BJ (cell line): ENCODE measurements at regions not wholly inside any gene's neighbourhood (a gene's known extent, or its start where the extent isn't known, plus 50 kb on each side); places are given as distances from the start of the nearest gene placed in this dataset.

Experiments
- CTCF ChIA-PET: fragments of 350-600 bp; formaldehyde crosslinking; extraction: SDS; loops from one replicate; lab custom pipeline; 2021; ENCODE audit warnings: antibody characterized with exemption, inconsistent platforms; lab: Yijun Ruan, JAX
- POLR2A ChIA-PET: fragments of 300-600 bp; sonication (Branson Sonifier 250); formaldehyde crosslinking; extraction: SDS; loops from one replicate; lab custom pipeline; 2021; ENCODE audit warnings: antibody characterized with exemption; lab: Charles Lee
- DNase-seq: peaks from one replicate; pipeline ENCODE4 v3.0.0-alpha.2; 2011; ENCODE audit warnings: low read depth
- H3K27me3 ChIP-seq: 2 replicates; pipeline ENCODE4 v1.6.0; 2011; ENCODE audit warnings: low read length; ENCODE audit not compliant: control insufficient read depth, insufficient read depth
- H3K36me3 ChIP-seq: 2 replicates; pipeline ENCODE4 v1.5.1; 2011; ENCODE audit warnings: low read length; ENCODE audit not compliant: control insufficient read depth, insufficient read depth
- H3K4me3 ChIP-seq: 2 replicates; pipeline ENCODE4 v1.5.1; 2011; ENCODE audit warnings: low read depth, mild to moderate bottlenecking, control low read depth, low read length
- TF ChIP-seq, protein P1 (sequence below): IDR thresholded peaks from 2 replicates; pipeline ENCODE4 v1.5.1; 2011; ENCODE audit warnings: low read depth, mild to moderate bottlenecking, control low read depth, inconsistent platforms, low read length, moderate library complexity; ENCODE audit not compliant: insufficient read depth

DNA sequence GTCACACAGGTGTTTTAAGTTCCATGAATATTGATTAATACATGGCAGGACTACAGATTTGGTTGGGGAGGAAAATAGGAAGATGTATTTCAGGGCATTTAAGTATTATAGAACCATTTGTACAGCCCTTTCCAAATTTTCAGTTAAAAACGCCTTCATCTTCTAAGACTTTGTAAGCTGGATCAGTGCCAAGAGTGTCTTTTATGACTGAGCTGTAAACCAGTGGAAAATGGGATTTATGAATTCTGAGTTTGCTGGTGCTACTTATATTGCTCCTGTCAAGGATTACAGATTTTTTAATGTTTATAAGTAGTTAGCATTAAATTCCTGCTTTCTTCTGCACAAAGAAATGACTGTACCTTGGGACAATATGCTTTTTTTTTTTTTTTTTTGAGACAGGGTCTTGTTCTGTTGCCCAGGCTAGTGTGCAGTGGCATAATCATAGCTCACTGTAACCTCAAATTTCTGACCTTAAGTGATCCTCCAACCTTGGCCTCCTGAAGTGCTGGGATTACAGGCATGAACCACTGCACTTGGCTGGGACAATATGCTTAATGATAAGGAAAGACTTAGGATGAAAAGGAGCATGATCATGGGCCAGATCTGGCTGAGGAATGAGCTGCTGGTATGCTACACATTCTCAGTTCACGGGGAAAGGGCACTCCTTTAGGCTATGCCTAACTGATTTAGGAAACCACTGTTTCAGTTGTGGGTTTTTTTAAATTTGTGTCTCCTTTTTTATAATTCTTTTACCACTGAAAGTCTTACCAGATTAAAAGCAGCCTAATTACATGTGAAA is 113.6 kb upstream of the MTNR1B start:
- no peaks in the 10 kb centered on the region for H3K27me3 ChIP-seq
- TF ChIP-seq, protein P1, sequence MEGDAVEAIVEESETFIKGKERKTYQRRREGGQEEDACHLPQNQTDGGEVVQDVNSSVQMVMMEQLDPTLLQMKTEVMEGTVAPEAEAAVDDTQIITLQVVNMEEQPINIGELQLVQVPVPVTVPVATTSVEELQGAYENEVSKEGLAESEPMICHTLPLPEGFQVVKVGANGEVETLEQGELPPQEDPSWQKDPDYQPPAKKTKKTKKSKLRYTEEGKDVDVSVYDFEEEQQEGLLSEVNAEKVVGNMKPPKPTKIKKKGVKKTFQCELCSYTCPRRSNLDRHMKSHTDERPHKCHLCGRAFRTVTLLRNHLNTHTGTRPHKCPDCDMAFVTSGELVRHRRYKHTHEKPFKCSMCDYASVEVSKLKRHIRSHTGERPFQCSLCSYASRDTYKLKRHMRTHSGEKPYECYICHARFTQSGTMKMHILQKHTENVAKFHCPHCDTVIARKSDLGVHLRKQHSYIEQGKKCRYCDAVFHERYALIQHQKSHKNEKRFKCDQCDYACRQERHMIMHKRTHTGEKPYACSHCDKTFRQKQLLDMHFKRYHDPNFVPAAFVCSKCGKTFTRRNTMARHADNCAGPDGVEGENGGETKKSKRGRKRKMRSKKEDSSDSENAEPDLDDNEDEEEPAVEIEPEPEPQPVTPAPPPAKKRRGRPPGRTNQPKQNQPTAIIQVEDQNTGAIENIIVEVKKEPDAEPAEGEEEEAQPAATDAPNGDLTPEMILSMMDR = no peak
- no peak for DNase-seq
- H3K36me3 ChIP-seq = no peaks in the 10 kb centered on the region
- CTCF ChIA-PET = interaction anchor here (0.6 to 1.4 kb wide), 2 partner anchors 31 to 446 kb away, joined by 3 read pairs; no protein-coding TSS in a partner anchor
- H3K4me3 ChIP-seq = no peak overlapping the region
- POLR2A ChIA-PET = no interaction called here

DNA sequence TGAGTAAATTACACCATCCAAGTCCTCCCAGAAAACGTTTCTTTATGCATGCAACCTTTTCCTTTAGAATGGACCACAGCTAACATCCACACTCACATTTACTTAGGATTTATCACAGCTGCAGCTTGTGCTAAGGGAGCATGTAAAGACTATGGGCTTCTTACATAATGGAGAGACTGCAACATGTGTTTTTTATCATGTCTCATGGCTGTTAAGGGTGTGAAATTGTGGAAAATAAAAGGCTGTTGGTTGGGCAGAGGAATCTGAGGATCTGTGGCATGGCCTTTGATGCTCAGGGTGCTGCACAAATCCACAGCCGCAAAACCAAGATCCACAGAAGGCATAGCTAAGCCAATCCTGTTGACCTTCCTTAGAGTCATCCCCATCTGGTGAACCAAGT is 112.0 kb upstream of the MTNR1B start:
- CTCF ChIA-PET = no interaction called here
- TF ChIP-seq, protein P1 = no peak
- no peak overlapping the region for H3K4me3 ChIP-seq
- H3K27me3 ChIP-seq = no peaks in the 10 kb centered on the region
- POLR2A ChIA-PET = no interaction called here
- H3K36me3 ChIP-seq = no peaks in the 10 kb centered on the region
- no peak for DNase-seq

DNA sequence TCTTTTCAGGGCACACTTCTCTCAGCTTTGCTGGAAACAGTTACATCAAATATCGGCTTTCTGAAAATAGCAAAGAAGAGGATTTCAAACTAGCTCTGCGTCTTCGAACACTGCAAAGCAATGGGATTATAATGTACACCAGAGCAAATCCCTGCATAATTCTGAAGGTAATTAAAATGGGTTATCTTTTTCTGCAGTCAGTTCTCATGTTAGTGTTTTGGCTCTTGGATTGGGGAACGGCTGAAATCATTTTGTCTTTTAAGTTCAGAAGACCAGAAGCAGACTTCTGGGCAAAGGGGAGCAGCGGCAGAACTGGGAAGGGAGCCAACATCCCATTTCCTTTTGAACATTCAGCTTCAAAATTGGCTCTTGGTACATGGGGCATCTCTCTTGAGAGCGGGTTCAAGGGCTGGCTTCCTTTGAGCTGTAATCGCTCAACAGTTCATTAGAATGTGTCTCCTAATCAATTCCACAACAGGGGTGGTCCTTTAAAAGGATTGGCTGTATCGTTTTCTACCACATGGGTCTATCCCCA is 110.2 kb upstream of the MTNR1B start:
- no peaks in the 10 kb centered on the region for H3K27me3 ChIP-seq
- TF ChIP-seq, protein P1 = no peak
- POLR2A ChIA-PET = no interaction called here
- CTCF ChIA-PET = interaction anchor here (1.0 kb wide), 1 partner anchor 475 kb away, joined by 3 read pairs; no protein-coding TSS in a partner anchor
- H3K4me3 ChIP-seq = no peak overlapping the region
- no peak for DNase-seq
- H3K36me3 ChIP-seq = no peaks in the 10 kb centered on the region

DNA sequence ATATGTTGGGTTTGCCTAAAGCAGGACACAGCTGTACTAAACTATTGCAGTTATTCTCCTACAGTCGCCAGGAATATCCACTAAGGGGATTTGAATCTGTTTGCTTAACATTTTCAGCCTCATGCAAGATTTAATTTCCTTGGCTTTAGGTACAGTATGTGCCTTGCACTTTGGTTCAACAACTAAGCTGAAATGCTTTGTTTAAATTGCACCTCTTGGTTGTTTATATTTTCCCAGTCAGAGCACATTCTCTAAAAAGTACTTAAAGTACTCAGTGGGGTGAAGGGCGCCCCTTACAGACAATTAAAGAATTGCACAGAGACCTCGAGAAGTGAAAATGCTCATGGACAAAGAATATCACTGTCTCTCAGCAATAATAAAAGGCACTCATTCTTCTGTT is 107.8 kb upstream of the MTNR1B start:
- H3K27me3 ChIP-seq = no peaks in the 10 kb centered on the region
- CTCF ChIA-PET = no interaction called here

DNA sequence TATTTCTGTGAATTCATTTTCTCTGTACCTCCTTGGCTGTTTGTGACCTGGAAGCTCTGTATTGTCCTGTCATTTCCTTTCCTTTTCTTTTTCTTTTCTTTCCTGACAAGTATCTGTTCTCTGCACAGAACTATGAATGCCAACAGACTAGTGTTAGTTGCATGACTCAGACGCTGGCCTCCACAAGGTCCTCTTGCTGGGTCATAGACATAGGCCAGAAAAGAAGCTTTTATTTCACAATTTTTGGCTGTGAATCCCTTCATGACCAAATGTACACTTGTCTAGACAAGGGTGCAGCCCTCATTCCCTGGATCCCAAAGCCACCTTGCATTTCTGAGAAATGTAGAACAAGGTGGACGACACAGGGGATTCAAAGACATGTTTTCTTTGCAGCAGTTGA is 104.1 kb upstream of the MTNR1B start:
- ChIA-PET CTCF (no interaction called here), POLR2A (no interaction called here)
- no peak overlapping the region for H3K4me3 ChIP-seq
- TF ChIP-seq, protein P1 = no peak
- no peaks in the 10 kb centered on the region for H3K27me3 ChIP-seq
- H3K36me3 ChIP-seq = no peaks in the 10 kb centered on the region
- no peak for DNase-seq

More for the DNA sequence above, 107.8 kb upstream of the MTNR1B start:
- H3K36me3 ChIP-seq = no peaks in the 10 kb centered on the region
- DNase-seq = no peak
- TF ChIP-seq, protein P1 = no peak
- no peak overlapping the region for H3K4me3 ChIP-seq
- POLR2A ChIA-PET = no interaction called here
